Liver (tissue), 8 donors: ENCODE measurements at regions not wholly inside any gene's neighbourhood (a gene's known extent, or its start where the extent isn't known, plus 50 kb on each side); places are given as distances from the start of the nearest gene placed in this dataset.

ENCODE experiments used
- DNase-seq: peaks from one replicate; pipeline ENCODE4 v3.0.0-alpha.2; 2017; ENCODE audit warnings: low spot score
- H3K27ac ChIP-seq, 2 donors: one replicate each; pipeline ENCODE4 v1.7.0; 2013; ENCODE audit warnings: inconsistent platforms in 2 of 2, low read length in 2 of 2, control low read depth in 1 of 2, low read depth in 1 of 2, mild to moderate bottlenecking in 1 of 2
- H3K27me3 ChIP-seq, 4 donors: one replicate each; pipeline versions ENCODE4 v1.6.1 to v1.7.0; 2013; ENCODE audit warnings: low read length in 3 of 4, inconsistent platforms in 1 of 4, mild to moderate bottlenecking in 1 of 4, moderate library complexity in 1 of 4; ENCODE audit not compliant: control insufficient read depth in 4 of 4, insufficient read depth in 4 of 4
- H3K36me3 ChIP-seq, 4 donors: one replicate each; pipeline versions ENCODE4 v1.6.1 to v1.7.0; 2013; ENCODE audit warnings: low read length in 3 of 4, mild to moderate bottlenecking in 3 of 4, low read depth in 1 of 4, moderate library complexity in 1 of 4; ENCODE audit not compliant: control insufficient read depth in 4 of 4, insufficient read depth in 3 of 4
- H3K4me1 ChIP-seq, 4 donors: one replicate each; pipeline versions ENCODE4 v1.6.1 to v1.7.0; 2013; ENCODE audit warnings: low read length in 3 of 4, mild to moderate bottlenecking in 3 of 4, moderate library complexity in 1 of 4; ENCODE audit not compliant: control insufficient read depth in 4 of 4, insufficient read depth in 4 of 4
- H3K4me3 ChIP-seq, 3 donors: one replicate each; pipeline versions ENCODE4 v1.6.1 to v1.7.0; 2013; ENCODE audit warnings: low read length in 3 of 3, control low read depth in 1 of 3, low read depth in 1 of 3, mild to moderate bottlenecking in 1 of 3
- H3K9ac ChIP-seq, 2 donors: one replicate each; pipeline ENCODE4 v1.7.0; 2013; ENCODE audit warnings: low read length in 2 of 2, mild to moderate bottlenecking in 2 of 2, moderate library complexity in 2 of 2, control low read depth in 1 of 2, low read depth in 1 of 2
- H3K9me3 ChIP-seq, 4 donors: one replicate each; pipeline versions ENCODE4 v1.6.1 to v1.7.0; 2013; ENCODE audit warnings: low read length in 3 of 4; ENCODE audit not compliant: control insufficient read depth in 4 of 4
- ATF3 ChIP-seq: IDR thresholded peaks from 2 replicates; pipeline ENCODE4 v1.6.1; 2016; ENCODE audit warnings: antibody characterized with exemption
- CTCF ChIP-seq: fragments of 150-350 bp; IDR thresholded peaks from 2 replicates; pipeline ENCODE4 v1.5.1; 2017; ENCODE audit warnings: improper control_type of control experiment, low read depth, low read length; ENCODE audit not compliant: missing input control
- EGR1 ChIP-seq, 2 donors: IDR thresholded peaks; 2 replicates each; pipeline ENCODE4 v1.6.1; 2016 to 2018; ENCODE audit warnings: antibody characterized with exemption in 2 of 2, low read depth in 2 of 2
- FOXA1 ChIP-seq: IDR thresholded peaks from 2 replicates; pipeline ENCODE4 v1.6.1; 2016; ENCODE audit warnings: antibody characterized with exemption
- FOXA2 ChIP-seq: IDR thresholded peaks from 2 replicates; pipeline ENCODE4 v1.6.1; 2016; ENCODE audit warnings: antibody characterized with exemption
- GABPA ChIP-seq, 2 donors: IDR thresholded peaks in 1 of 2; conservative IDR thresholded peaks in 1 of 2; 2 replicates each; pipeline ENCODE4 v1.6.1; 2016; ENCODE audit warnings: antibody characterized with exemption in 2 of 2, mild to moderate bottlenecking in 1 of 2, moderate library complexity in 1 of 2
- HNF4G ChIP-seq: IDR thresholded peaks from 2 replicates; pipeline ENCODE4 v1.6.1; 2016; ENCODE audit warnings: antibody characterized with exemption
- JUND ChIP-seq, 2 donors: IDR thresholded peaks; 2 replicates each; pipeline ENCODE4 v1.6.1; 2016; ENCODE audit warnings: antibody characterized with exemption in 2 of 2
- RAD21 ChIP-seq, 2 donors: IDR thresholded peaks; 2 replicates each; pipeline ENCODE4 v1.6.1; 2016; ENCODE audit warnings: antibody characterized with exemption in 2 of 2, mild to moderate bottlenecking in 2 of 2
- REST ChIP-seq: IDR thresholded peaks from 2 replicates; pipeline ENCODE4 v1.6.1; 2016; ENCODE audit warnings: antibody characterized with exemption, mild to moderate bottlenecking
- SP1 ChIP-seq: IDR thresholded peaks from 2 replicates; pipeline ENCODE4 v1.6.1; 2018; ENCODE audit warnings: antibody characterized with exemption, mild to moderate bottlenecking
- ZBTB33 ChIP-seq: IDR thresholded peaks from 2 replicates; pipeline ENCODE4 v1.6.1; 2016; ENCODE audit warnings: antibody characterized with exemption
- WGBS: extraction: QIAGEN DNeasy Blood & Tissue Kit; methylation state at CpG from one replicate; pipeline ENCODE4 v1.1.7; 2013; 5-methylcytosine and 5-hydroxymethylcytosine counted together
- donor health status: healthy.
- donor health status: healthy.
- donor health status: healthy.
- donor health status: healthy.
- donor health status: healthy.

- H3K4me1 ChIP-seq = peaks cover 0 to 6% (median 2%) of the 10 kb centered on the region in 4 donors
- 5% methylated on average over 19 of the region's 19 CpGs for WGBS
- peaks cover 0 to 6% (median 2%) of the 10 kb centered on the region in 4 donors for H3K27me3 ChIP-seq
- H3K9ac ChIP-seq = no peak overlapping the region
- peaks cover 0 to 1% (median 0%) of the 10 kb centered on the region in 4 donors for H3K36me3 ChIP-seq
- DNase-seq = no peak
- H3K4me3 ChIP-seq = peak overlapping the region in 1 of 3 donors; percentile 26
- TF ChIP-seq EGR1 (IDR thresholded peaks at IDR 0.05; ENCODE audit: low read depth in 2 of 2) (no peak), RAD21 (IDR thresholded peaks at IDR 0.05) (no peak), JUND (IDR thresholded peaks at IDR 0.05) (no peak), HNF4G (no peak), GABPA (IDR thresholded peaks at IDR 0.05 in 1 of 2, conservative IDR thresholded peaks at IDR 0.05 in 1 of 2) (no peak), FOXA2 (no peak), ATF3 (no peak), FOXA1 (no peak), SP1 (no peak), CTCF (no peak), REST (no peak), ZBTB33 (no peak)
- no peaks in the 10 kb centered on the region for H3K9me3 ChIP-seq
- peak overlapping the region; percentile 6 to 46 for H3K27ac ChIP-seq
Observed at GRCh38 chr15:98547741-98548138, 100.6 kb upstream of the IGF1R start.

GRCh38 chr15:98548139-98548971 lies 100.0 kb upstream of the IGF1R start:
- no peak for DNase-seq
- H3K9ac ChIP-seq = no peak overlapping the region
- peak overlapping the region; percentile 6 to 46 for H3K27ac ChIP-seq
- H3K27me3 ChIP-seq = peaks cover 0 to 6% (median 2%) of the 10 kb centered on the region in 4 donors
- peak overlapping the region in 2 of 3 donors; percentile 8 to 26 for H3K4me3 ChIP-seq
- H3K9me3 ChIP-seq = no peaks in the 10 kb centered on the region
- WGBS = 3% methylated on average over 65 of the region's 65 CpGs
- H3K4me1 ChIP-seq = peaks cover 0 to 6% (median 2%) of the 10 kb centered on the region in 4 donors
- peaks cover 0 to 1% (median 0%) of the 10 kb centered on the region in 4 donors for H3K36me3 ChIP-seq
- TF ChIP-seq RAD21 (IDR thresholded peaks at IDR 0.05) (no peak), EGR1 (IDR thresholded peaks at IDR 0.05; ENCODE audit: low read depth in 2 of 2) (no peak)
